IMR-90 (cell line): ENCODE measurements at regions not wholly inside any gene's neighbourhood (a gene's known extent, or its start where the extent isn't known, plus 50 kb on each side); places are given as distances from the start of the nearest gene placed in this dataset.

Experiments used
- ATAC-seq: fragments of 200-7000 bp; cut with Tn5 transposase; 2 replicates; pipeline ENCODE4 v1.9.1; 2020; ENCODE audit warnings: low read depth, mild to moderate bottlenecking, moderate library complexity
- BruUV-seq: library from RNA; stranded (reverse); fragments of 400-500 nt; replicated peaks from 2 replicates; lab custom pipeline; 2021; lab: Mats Ljungman, UMichigan
- CTCF ChIA-PET: fragments of 300-600 bp; formaldehyde crosslinking; extraction: SDS; loops from one replicate; lab custom pipeline; 2021; ENCODE audit warnings: antibody characterized with exemption; lab: Yijun Ruan, JAX
- POLR2A ChIA-PET: fragments of 300-600 bp; sonication (Branson Sonifier 250); formaldehyde crosslinking; loops from one replicate; lab custom pipeline; 2022; ENCODE audit warnings: antibody characterized with exemption; ENCODE audit not compliant: unreplicated experiment; lab: Charles Lee
- DNase-seq: peaks from one replicate; pipeline ENCODE4 v3.0.0; 2013
- H2AFZ ChIP-seq: replicated peaks from 2 replicates; pipeline ENCODE3; 2013; ENCODE audit warnings: low read length, mild to moderate bottlenecking; ENCODE audit not compliant: poor library complexity
- H2AK5ac ChIP-seq: 2 replicates; pipeline ENCODE4 v1.6.1; 2013; ENCODE audit warnings: low read depth, low read length, inconsistent platforms
- H2AK9ac ChIP-seq: replicated peaks from 2 replicates; pipeline ENCODE3; 2013; ENCODE audit warnings: mild to moderate bottlenecking, low read depth, low read length, moderate library complexity; ENCODE audit not compliant: poor library complexity
- H2BK120ac ChIP-seq: 2 replicates; pipeline ENCODE4 v1.6.1; 2013; ENCODE audit warnings: low read depth, low read length, inconsistent platforms
- H2BK15ac ChIP-seq: 3 replicates; pipeline ENCODE4 v1.6.1; 2013; ENCODE audit warnings: low read depth, low read length, inconsistent platforms
- H2BK20ac ChIP-seq: 2 replicates; pipeline ENCODE4 v1.6.1; 2013; ENCODE audit warnings: low read depth, mild to moderate bottlenecking, inconsistent platforms, low read length, moderate library complexity
- H2BK5ac ChIP-seq: 2 replicates; pipeline ENCODE4 v1.6.1; 2013; ENCODE audit warnings: mild to moderate bottlenecking, low read depth, low read length, inconsistent platforms; ENCODE audit not compliant: poor library complexity, severe bottlenecking
- H3K14ac ChIP-seq: replicated peaks from 2 replicates; pipeline ENCODE4 v1.6.1; 2013; ENCODE audit warnings: low read depth, low read length, inconsistent platforms
- H3K18ac ChIP-seq: 2 replicates; pipeline ENCODE4 v1.6.1; 2013; ENCODE audit warnings: low read depth, low read length, control low read depth
- H3K23ac ChIP-seq: 2 replicates; pipeline ENCODE4 v1.6.1; 2013; ENCODE audit warnings: low read depth, low read length, inconsistent platforms
- H3K27ac ChIP-seq: 2 replicates; pipeline ENCODE4 v1.5.1; 2013; ENCODE audit warnings: mild to moderate bottlenecking, control low read depth, low read length; ENCODE audit not compliant: insufficient read depth
- H3K27me3 ChIP-seq: 2 replicates; pipeline ENCODE4 v1.6.1; 2013; ENCODE audit warnings: low read length; ENCODE audit not compliant: control insufficient read depth, insufficient read depth
- H3K36me3 ChIP-seq: 2 replicates; pipeline ENCODE4 v1.6.1; 2013; ENCODE audit warnings: low read length, mixed read lengths; ENCODE audit not compliant: control insufficient read depth, insufficient read depth
- H3K4ac ChIP-seq: 2 replicates; pipeline ENCODE4 v1.6.1; 2013; ENCODE audit warnings: low read depth, low read length, inconsistent platforms
- H3K4me1 ChIP-seq: 2 replicates; pipeline ENCODE4 v1.6.1; 2013; ENCODE audit warnings: low read length, mixed read lengths; ENCODE audit not compliant: control insufficient read depth, insufficient read depth
- H3K4me2 ChIP-seq: 2 replicates; pipeline ENCODE4 v1.6.1; 2013; ENCODE audit warnings: low read depth, mild to moderate bottlenecking, control low read depth, low read length, moderate library complexity
- H3K4me3 ChIP-seq: 2 replicates; pipeline ENCODE4 v1.5.1; 2013; ENCODE audit warnings: low read depth, mild to moderate bottlenecking, control low read depth, low read length, moderate library complexity; ENCODE audit not compliant: insufficient read depth
- H3K56ac ChIP-seq: 2 replicates; pipeline ENCODE4 v1.6.1; 2013; ENCODE audit warnings: low read length, inconsistent platforms; ENCODE audit not compliant: insufficient read depth; ENCODE audit errors: extremely low read depth
- H3K79me1 ChIP-seq, 2 experiments: 2 replicates each; pipeline ENCODE4 v1.6.1; 2013; ENCODE audit warnings: low read length in 2 of 2, inconsistent platforms in 1 of 2, low read depth in 1 of 2
- H3K9ac ChIP-seq: 2 replicates; pipeline ENCODE4 v1.6.1; 2013; ENCODE audit warnings: low read depth, low read length, control low read depth
- H3K9me1 ChIP-seq: 2 replicates; pipeline ENCODE4 v1.6.1; 2013; ENCODE audit warnings: low read length, inconsistent platforms; ENCODE audit not compliant: insufficient read depth
- H3K9me3 ChIP-seq: 2 replicates; pipeline ENCODE4 v1.6.1; 2013; ENCODE audit warnings: low read length; ENCODE audit not compliant: control insufficient read depth, insufficient read depth
- H4K20me1 ChIP-seq: 2 replicates; pipeline ENCODE4 v1.6.1; 2013; ENCODE audit warnings: low read length, inconsistent platforms; ENCODE audit not compliant: insufficient read depth
- H4K5ac ChIP-seq: 2 replicates; pipeline ENCODE4 v1.6.1; 2013; ENCODE audit warnings: mild to moderate bottlenecking, low read depth, low read length, control low read depth
- H4K8ac ChIP-seq, 2 experiments: 2 replicates each; pipeline ENCODE4 v1.6.1; 2013; ENCODE audit warnings: low read depth in 2 of 2, low read length in 2 of 2, control low read depth in 1 of 2, inconsistent platforms in 1 of 2
- H4K91ac ChIP-seq: 2 replicates; pipeline ENCODE4 v1.6.1; 2013; ENCODE audit warnings: low read depth, low read length, inconsistent platforms; ENCODE audit not compliant: insufficient read depth
- NFE2L2 ChIP-seq: fragments of 150-350 bp; IDR thresholded peaks from 2 replicates; pipeline ENCODE4 v1.6.1; 2016; ENCODE audit warnings: low read depth, mild to moderate bottlenecking, low read length
- RCOR1 ChIP-seq: IDR thresholded peaks from 2 replicates; pipeline ENCODE4 v1.6.1; 2012; ENCODE audit warnings: mild to moderate bottlenecking, low read length, improper control_type of control experiment; ENCODE audit not compliant: insufficient replicate concordance
- RFX5 ChIP-seq: IDR thresholded peaks from 2 replicates; pipeline ENCODE4 v1.8.0; 2012; ENCODE audit warnings: low read depth, mild to moderate bottlenecking, low read length, moderate library complexity
- WGBS, 2 experiments: methylation state at CpG; one replicate each; pipeline versions ENCODE4 v1.1.5 to v1.1.7; 2013; ENCODE audit warnings: missing lambda C conversion rate in 2 of 2; ENCODE audit not compliant: insufficient read length in 1 of 2; ENCODE audit errors: extremely low coverage in 2 of 2; 5-methylcytosine and 5-hydroxymethylcytosine counted together
- dilution Hi-C: fragments of 300-500 bp; cut with HindIII; formaldehyde crosslinking; loops from one replicate; pipeline ENCODE4 v1.14.3; 2018; ENCODE audit warnings: low sequenced_read_pairs; ENCODE audit not compliant: unreplicated experiment
- in situ Hi-C: fragments of 300-500 bp; cut with MboI; formaldehyde crosslinking; loops from 3 replicates; pipeline ENCODE4 v1.14.3; 2019; ENCODE audit warnings: low sequenced_read_pairs, inconsistent platforms, mixed read lengths
- intact Hi-C: fragments of 100-400 bp; cut with micrococcal nuclease; formaldehyde crosslinking; loops from 2 replicates; pipeline ENCODE4 v1.10.0; 2022
- TF ChIP-seq, protein P1 (sequence below): fragments of 150-350 bp; IDR thresholded peaks from 2 replicates; pipeline ENCODE4 v1.6.1; 2016; ENCODE audit warnings: low read depth, mild to moderate bottlenecking, low read length, moderate library complexity, borderline replicate concordance

DNA sequence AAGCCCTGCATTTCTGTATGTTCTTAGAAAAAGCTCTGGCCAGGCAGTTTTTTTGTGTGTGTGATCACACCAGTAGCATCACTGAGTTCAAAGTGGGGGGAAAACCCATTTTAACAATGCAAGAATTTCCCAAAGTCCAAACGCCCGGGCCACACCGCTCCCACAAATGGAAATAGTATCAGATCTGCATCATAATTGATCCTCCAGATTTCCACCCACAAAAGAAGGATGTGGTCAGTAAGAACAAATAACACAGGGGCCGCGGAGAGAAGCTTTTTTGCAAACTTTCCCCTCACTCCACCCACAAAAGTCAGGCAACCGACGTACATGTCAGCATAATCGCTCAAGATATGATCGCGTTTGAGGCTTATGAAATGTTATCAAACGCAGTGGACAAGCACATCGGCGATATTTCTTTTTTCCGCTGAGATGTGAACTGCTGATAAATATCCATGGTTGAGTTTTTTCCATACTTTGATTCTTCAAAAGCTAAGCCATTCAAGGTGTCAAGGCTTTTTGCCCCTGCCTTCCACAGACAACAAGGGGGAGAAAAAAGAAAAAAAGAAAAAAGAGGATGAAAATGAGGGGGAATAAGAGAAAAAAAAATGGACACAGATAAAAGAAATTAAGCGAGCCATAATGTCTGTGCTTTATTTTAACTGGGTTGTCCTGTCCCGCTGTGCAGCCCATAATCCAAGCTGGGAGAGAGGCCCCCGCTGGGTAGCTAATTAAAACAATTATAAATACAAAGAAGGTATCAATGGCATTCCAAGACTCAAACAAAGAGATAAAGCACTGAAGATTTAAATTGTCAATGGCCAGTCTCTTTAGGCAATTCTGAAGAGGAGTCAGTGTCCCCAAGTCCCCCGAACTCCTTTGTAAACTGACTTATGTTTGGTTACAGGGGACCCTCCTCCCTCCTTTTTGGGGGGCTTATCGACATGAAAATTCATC, 143.5 kb downstream of the ZFP64 start:
- Histone ChIP-seq H3K9me1 (0 out of 2 replicates have a peak, but pooled peaks cover 4% of the 10 kb centered on the region), H4K5ac (peak overlapping the region; percentile 81; the same call in 1 of the 2 replicates), H2BK20ac (peak overlapping the region; percentile 84), H3K4me1 (peaks cover 12% of the 10 kb centered on the region), H4K8ac (peak overlapping the region; percentile 13 to 78; a peak in 3 of 4 replicates), H2BK5ac (peak overlapping the region; percentile 0), H3K36me3 (no peaks in the 10 kb centered on the region), H3K79me1 (no peaks in the 10 kb centered on the region; a peak in 1 of 4 replicates), H3K4me2 (peak overlapping the region; percentile 73), H4K91ac (peak overlapping the region; percentile 63; the same call in 1 of the 2 replicates), H3K27ac (no peak overlapping the region), H2BK120ac (peak overlapping the region; percentile 94), H3K27me3 (no peaks in the 10 kb centered on the region), H2AK5ac (no peak overlapping the region), H3K23ac (peak overlapping the region; percentile 19), H3K18ac (peak overlapping the region; percentile 69; the same call in 1 of the 2 replicates), H3K9me3 (no peaks in the 10 kb centered on the region), H2AFZ (peak overlapping the region; percentile 84), H2AK9ac (peak overlapping the region; percentile 57), H3K4ac (peak overlapping the region; percentile 74; the same call in 1 of the 2 replicates), H3K56ac (no peak overlapping the region), H4K20me1 (no peaks in the 10 kb centered on the region), H3K9ac (no peak overlapping the region; the same call in 1 of the 2 replicates), H2BK15ac (peak overlapping the region; percentile 49; the same call in 1 of the 3 replicates), H3K14ac (peak overlapping the region; percentile 31), H3K4me3 (no peak overlapping the region)
- dilution Hi-C loops, result no loop called here
- CTCF ChIA-PET, result interaction anchor here (0.5 to 0.6 kb wide), 3 partner anchors 80 to 454 kb away, joined by 4 read pairs; no protein-coding TSS in a partner anchor
- peak; percentile 67 for DNase-seq
- POLR2A ChIA-PET, result no interaction called here
- ATAC-seq, result peak; percentile 42; the same call in 1 of the 2 replicates
- BruUV-seq, result no TSS peak
- intact Hi-C loops, result no loop called here
- TF ChIP-seq RFX5 (no peak), RCOR1 (no peak), NFE2L2 (no peak)
- TF ChIP-seq, protein P1, sequence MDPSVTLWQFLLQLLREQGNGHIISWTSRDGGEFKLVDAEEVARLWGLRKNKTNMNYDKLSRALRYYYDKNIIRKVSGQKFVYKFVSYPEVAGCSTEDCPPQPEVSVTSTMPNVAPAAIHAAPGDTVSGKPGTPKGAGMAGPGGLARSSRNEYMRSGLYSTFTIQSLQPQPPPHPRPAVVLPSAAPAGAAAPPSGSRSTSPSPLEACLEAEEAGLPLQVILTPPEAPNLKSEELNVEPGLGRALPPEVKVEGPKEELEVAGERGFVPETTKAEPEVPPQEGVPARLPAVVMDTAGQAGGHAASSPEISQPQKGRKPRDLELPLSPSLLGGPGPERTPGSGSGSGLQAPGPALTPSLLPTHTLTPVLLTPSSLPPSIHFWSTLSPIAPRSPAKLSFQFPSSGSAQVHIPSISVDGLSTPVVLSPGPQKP, result no peak
- in situ Hi-C loops, result no loop called here
- 3% methylated on average over 5 of the region's 19 CpGs; no CpG with 5 or more reads in 1 of the 2 experiments for WGBS, 2 experiments
